NOMO-1 treated with DMSO at 0.1 percent for 48 hours (cell line): ENCODE measurements at regions not wholly inside any gene's neighbourhood (a gene's known extent, or its start where the extent isn't known, plus 50 kb on each side); places are given as distances from the start of the nearest gene placed in this dataset.
"Not testable (repeated sequence)": the region's sequence is repeated elsewhere in the genome, so short reads cannot be mapped to it uniquely, and the experiment has no call there.

ENCODE experiments used
- DNase-seq: peaks from one replicate; lab custom pipeline; 2025; ENCODE audit not compliant: unreplicated experiment; lab: John Stamatoyannopoulos, UW

DNA sequence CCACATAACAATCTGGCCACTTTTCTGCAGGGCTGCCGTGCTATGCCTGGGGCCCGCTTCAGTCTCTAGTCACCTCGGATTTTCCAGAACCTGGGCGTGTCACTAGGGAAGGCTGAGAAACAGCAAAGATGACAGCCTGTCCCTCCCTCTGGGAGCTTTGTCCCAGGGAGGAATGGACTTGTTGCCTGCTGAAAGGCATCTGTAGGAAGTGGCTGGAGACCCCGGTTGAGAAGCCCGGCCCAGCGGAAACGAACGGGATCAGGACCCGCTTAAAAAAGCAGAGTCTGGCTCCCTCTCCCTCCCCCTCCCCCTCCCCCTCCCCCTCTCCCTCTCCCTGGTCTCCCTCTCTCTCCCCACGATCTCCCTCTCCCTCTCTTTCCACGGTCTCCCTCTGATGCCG lies 149.5 kb upstream of the ZNF516 start:
- DNase-seq = no peak

DNA sequence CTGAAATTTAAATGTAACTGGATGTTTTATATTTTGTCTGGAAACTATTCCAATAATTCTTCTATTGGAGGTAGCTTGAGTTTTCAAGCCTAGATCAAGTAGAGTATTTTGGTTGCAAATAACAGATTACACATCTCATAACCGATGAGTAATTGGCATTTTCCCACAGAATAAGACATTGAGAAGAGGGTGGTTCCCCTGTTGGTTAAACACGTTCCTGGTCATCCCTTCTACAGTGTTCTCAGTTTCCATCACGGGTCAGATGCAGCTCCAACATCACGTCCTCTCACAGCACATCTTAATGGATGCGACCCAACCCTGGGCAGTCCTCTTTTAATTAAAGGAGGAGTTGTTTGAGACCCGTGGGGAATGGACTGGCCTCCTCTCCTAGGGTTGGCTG lies 149.0 kb upstream of the ZNF516 start:
- DNase-seq = no peak

DNA sequence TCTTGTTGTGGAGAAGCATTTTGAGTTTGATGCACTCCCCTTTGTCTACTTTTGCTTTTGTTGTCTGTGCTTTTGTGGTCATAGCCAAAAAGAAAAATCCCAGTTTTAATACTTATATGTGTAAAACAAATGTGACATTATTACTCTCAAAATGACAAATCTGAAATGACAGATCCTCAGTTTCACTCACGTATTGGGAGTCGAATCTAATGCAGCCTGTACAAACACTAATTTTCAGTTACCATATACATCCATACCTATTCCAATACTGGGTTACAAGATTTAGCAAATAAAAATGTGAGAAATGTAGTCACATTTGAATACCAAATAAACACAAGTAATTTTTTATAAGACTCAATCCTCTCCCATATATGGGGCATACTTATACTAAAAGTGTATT lies 148.2 kb upstream of the ZNF516 start:
- DNase-seq = no peak

DNA sequence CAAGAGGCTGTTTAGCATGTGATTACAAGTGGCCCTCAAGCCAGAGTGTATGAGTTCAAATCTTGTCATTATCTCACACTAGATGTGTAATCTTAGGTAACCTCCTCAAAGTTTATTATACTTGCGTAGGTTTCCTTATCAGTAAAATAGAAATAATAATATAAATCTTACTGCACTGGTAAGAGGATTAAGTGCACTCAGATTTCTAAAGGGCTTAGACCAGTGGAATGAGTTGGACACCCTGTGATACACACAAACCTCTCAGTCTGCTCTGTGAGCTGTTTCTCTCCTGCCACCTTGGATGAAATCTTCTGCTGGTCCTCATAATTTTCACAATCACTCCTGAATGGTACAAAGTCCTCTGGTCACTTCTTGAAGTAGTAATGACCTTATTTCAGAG lies 145.4 kb upstream of the ZNF516 start:
- DNase-seq = no peak

DNA sequence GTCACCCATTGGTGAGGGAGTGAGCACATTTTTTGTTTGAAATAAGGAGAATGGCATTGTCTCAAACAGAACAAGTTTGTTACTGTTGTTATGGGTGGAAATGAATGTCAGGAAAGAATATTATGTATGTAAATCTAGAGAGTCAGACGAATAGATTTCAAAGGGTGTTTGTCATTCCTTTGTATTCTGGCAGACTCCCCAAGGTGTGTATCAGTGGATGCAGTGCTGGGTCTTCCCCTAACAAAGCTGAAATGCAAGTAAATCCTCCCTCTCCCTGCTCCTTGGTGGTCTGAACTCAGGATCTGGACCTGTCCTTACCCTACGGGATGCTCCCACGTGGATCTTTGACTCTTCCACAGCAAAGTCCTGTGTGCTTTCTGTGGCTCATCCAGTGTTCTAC lies 139.5 kb upstream of the ZNF516 start:
- DNase-seq = no peak

DNA sequence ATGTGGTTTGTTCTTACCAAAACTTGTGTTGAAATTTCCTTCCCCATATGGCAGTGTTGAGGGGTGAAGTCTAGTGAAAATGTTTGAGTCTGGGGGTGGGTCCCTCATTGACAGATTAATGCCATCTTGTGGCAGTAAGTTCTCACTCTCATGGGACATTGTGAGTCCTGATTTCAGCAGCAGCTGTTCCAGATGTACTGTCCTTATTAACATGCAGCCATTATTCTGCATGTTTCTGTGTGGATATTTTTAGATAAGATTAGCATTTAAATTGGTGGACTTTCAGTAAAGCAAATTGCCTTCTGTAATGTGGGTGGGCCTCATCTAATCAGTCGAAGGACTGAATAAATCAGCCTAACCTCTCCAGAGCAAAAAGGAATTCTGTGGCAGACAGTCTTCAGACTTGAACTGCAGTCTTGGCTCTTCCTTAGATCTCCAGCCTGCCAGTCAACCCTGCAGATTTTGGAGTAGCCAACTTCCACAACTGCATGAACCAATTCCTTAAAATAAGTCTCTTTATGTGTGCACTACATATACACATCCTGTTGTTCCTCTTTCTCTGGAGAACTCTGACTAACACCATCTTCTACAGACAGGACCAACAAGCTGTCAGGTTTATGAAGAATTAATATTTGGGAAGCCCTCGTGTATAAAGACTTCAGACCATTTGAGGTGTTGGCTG lies 138.7 kb upstream of the ZNF516 start:
- DNase-seq = peak; percentile 28

DNA sequence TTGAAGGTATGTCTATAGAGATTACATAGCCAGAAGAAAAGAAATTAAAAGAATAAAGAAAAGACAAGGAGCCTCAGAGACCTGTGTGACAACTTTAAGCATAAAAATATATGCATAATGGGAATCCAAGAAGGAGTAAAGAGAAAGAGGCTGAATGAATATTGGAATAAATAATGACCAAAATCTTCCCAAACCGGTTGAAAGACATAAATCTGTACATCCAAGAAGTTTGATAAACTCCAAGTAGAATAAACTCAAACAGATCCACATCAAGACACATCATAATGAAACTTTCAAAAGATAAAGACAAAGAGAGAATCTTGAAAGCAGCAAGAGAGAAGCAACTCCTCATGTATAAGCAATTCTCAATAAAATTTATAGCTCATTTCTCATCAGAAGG lies 132.4 kb upstream of the ZNF516 start:
- DNase-seq = no peak

- no peak for DNase-seq
Measured at GRCh38 chr18:76626991-76627390, 131.9 kb upstream of the ZNF516 start.

DNA sequence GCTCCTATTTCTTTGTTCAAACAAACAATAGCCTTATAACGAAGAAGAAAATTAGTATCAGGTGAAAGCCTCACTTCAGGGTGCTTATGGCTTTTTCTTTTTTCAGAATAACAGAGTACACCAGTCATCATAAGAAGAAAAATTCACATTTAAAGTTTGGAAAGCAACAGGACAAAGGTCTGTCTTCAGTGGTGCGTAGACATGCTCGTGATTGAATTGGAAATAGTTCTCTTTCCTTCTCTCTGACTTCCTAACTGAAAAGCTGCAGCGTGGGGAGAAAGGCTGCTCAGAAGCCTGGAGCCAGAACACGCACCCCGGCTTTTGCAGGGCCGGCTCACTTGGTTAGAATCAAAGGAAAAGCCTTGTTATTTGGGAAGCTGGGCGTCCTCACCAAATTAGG lies 127.6 kb upstream of the ZNF516 start:
- no peak for DNase-seq

DNA sequence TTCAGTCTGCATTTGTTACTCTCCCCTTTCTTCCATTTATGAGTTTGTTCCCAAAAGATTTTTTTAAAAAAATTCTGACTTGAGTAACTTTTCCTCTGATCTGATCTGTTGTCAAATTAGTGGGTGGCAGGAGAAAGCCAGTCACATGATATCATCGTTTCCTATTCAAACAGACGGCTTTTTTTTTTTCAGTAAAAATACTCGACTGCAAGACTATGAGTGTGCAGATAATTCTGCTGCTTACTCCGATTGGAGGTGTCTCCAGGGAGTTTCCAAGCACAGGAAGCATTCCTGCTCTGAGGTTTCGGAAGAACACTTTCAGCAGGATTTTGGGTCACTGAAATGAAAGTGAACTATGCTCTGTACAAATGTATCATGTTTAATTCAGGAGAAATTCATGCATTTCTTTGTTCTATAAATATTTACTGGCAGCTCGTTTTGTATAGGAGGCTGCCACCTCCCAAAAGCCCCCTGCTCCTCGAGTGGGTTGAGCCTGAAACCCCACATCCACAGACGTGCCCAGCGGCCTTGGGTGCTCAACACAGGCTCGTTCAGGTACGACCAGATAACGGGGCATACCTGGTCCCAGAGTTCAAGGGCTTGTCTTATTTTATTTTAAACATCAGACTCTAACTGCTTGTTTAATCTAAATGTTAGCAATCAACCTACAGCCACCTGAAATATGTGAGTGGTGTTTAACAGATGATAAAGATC lies 126.9 kb upstream of the ZNF516 start:
- DNase-seq = no peak

DNA sequence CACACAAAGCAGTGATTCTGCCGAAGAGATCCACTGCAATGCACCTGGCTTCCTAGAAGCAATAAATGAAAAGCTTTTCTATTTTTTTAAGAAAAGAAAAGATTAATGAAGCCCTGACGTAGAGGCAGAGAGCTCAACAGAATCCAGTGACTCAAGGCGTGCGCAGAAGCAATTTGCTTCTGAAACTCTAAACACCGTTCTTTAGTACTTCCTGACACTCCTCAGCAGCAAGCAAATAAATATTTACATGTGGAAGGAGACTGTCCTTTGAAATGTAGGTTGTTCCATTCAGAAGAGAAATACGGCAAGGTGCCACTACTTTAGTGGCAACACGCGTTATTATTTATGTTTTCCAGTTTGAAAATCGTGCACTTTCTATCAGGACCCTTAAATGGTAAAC lies 126.2 kb upstream of the ZNF516 start:
- DNase-seq = no peak

DNA sequence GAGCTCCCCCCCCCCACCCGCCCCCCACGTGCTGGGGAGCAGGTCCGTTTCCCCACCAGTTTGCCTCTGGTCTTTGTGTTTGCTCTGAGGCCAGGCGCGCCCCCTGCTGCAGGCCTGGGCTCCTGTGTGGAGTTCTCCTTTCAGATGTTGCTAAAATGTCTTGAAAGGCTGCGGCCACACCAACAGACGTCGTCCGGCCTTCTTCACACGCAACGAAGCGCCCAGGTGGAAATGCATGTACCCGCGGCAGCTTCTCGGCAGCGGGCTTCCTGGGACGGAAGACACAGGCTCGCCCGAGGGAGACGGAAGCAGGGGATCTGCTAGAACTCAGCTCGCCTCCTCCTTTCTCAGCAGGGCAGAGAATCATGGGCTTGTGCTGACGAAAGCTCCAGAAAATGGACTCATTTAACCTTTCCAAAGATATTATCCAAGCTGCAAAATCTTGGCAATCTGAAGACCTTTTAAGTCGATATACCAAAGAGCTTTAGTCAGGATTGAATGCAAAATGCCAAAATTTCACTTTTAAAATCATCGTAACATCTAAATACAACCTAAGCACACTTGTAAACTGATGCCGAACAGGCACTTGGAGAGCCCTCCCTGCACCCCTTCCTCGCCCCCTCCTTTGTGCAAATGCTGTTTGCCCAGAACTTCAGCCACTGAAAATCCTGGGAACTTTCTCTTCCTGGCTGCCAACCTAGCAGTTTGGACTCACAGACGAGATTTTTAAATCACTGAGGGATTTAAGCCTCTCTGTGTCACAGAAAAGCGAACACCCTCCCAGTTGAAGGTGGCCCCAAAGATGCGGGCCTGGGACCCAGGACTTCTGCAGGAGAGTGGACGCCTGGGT lies 125.5 kb upstream of the ZNF516 start:
- peak; percentile 91 for DNase-seq

DNA sequence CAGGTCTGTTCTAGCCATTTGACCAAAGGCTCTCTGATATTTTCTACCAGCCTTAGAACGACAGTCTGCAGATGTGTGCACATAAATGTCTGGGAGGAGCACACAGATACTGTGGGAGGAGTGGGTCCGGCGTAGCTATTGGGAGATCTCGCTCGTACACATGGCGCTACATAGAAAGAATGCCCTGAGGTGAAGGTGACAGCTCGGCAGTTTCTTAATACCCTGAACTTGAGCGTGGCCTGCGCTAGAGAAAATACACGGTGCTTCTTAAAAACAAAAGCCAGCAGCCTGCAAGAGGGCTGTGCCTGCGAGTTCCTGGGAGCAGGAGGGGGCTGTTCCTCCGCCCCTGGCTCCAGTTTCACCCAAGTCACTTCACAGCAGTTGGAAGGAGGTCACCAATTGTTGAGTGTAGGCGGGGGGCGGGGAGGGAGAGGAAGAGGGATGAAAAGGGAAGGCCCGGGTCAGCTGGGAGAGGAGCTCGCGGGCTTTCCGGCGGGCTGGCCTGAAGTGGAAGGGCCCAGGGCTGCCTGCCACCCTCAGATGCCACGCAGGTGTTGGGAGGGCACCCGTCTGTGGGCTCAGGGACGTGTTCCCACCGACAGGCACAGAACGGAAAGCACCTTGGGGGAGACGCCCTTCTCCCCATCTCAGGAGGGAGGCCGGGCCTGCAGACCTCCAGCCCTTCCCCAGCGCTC lies 124.7 kb upstream of the ZNF516 start:
- DNase-seq = peak; percentile 75

- peak; percentile 75 for DNase-seq
Measured at GRCh38 chr18:76619261-76619620, 124.2 kb upstream of the ZNF516 start.

- DNase-seq = no peak
Measured at GRCh38 chr18:76618721-76619120, 123.7 kb upstream of the ZNF516 start.

DNA sequence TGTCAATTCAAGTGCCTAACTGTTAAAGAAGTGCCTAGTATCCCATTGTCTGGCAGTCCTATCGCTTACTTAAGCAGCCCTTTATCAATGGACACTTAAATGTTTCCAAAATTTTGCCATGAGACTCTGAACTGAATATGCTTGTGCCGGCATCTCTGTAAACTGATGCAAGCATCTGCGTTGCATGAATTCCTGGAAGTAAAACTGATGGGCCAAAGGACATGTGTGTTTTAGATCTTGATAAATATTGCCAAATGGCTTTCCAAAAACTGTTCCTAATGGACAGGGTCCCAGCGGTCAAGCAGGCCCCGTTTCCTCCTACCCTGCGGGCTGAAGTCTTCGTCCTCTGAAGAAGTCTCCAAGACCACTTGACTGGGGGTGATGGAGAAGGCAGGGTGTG lies 121.3 kb upstream of the ZNF516 start:
- DNase-seq = no peak

DNA sequence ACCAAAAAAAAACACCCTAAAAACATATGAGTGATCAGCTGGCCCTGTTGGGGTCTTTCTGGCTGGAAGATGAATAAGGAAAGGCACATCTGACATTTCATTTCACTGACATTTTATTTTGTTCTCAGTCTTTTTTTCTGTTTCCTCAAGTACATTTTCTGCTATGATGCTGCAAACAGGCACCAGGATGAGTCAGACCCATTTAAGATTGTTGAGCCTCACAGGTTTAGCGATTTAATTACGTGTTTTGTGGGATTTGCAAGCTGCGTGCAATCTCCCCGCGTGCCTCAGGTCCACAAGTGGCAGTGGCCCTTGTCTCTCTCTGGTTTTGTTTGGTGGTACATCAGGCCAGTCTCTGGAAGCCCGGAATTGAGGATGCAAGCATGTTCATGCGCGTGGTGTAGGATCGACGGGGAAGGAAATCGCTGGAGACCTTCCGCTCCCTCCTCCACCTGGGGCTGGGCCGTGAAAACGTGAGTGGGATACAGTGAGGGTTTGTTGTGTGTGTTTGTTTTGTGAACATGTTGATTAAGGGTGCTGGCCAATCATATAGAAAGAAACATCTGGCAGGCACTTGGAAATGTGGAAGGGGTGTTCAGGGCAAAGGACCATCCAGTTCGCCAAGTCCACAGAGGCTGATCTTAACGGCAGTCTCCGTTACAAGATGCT lies 120.2 kb upstream of the ZNF516 start:
- DNase-seq = peak; percentile 13

- DNase-seq = no peak
Measured at GRCh38 chr18:76613755-76614120, 118.7 kb upstream of the ZNF516 start.

DNA sequence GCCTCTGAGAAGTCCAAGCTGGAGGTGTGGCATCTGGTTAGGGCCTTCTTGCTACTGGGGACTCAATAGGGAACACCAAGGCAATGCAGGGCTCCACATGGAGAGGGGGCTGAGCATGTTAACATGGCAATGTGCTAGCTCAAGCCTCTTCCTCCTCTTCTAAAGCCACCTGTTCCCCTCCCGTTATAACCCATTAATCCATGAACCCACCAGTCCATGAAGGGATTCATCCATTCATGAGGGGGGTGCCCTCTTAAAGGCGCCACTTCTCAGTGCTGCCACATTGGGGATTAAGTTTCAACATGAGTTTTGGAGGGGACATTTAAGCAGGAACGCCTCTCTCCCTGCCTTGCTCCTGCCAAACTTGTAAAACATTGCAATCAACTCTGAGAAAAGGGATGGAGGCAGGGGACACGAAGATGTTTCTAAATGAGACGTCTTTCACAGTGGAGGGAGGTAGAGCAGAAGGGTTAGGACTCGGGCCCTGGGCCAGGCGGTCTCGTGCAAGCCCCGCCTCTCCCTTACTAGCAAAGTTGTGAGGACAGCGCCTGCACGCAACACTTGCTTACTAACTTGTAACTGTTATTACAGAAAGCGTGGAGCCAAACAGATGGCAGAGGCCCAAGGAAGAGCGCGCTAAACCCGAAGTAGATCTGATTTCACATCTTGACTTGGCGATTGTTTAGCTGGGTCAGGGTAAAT lies 118.2 kb upstream of the ZNF516 start:
- no peak for DNase-seq

DNA sequence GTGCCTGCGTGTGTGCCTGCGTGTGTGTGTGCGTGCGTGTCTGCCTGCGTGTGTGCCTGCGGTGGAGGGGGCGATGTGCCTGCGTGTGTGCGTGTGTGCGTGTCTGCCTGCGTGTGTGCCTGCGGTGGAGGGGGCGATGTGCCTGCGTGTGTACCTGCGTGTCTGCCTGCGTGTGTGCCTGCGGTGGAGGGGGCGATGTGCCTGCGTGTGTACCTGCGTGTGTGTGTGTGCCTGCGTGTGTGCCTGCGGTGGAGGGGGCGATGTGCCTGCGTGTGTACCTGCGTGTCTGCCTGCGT lies 116.7 kb upstream of the ZNF516 start:
- DNase-seq = not testable (repeated sequence)
